ENCODE measurements at regions not wholly inside any gene's neighbourhood (a gene's known extent, or its start where the extent isn't known, plus 50 kb on each side); places are given as distances from the start of the nearest gene placed in this dataset.

DNA sequence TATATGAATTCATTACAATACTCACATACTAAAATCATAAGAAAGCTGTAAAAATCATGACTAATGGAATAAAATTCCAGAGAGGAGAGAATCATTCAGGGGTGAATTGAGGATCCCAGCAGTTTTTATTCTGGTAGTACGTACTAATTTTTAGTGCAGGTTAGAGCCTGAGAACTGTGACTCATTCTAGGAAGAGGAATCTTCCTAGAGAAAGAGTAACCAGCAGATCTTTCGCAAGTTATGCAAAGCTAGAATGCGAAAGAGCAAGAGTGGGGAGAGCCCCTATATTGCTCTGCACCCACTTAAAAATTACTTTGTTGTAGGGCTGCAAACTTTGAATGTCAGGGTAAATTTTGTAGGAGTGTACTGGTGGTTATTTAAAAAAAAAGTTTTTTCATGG is 303.6 kb upstream of the ARPP21 start:
- intact Hi-C loops (cut with DNase I, micrococcal nuclease), result no loop called here
- ChIA-PET CTCF (no interaction called here), POLR2A (no interaction called here)
- no peaks in the 10 kb centered on the region for H3K36me3 Mint-ChIP-seq (ENCODE audit: low read depth)
- no peaks in the 10 kb centered on the region for H3K4me1 Mint-ChIP-seq
- H3K27ac Mint-ChIP-seq, result no peak overlapping the region
- no peak for DNase-seq
- no peaks in the 10 kb centered on the region for H3K9me3 Mint-ChIP-seq (ENCODE audit: low read depth)
- no peaks in the 10 kb centered on the region for H3K27me3 Mint-ChIP-seq
- no peak for ATAC-seq
- no peak overlapping the region for H3K4me3 Mint-ChIP-seq

DNA sequence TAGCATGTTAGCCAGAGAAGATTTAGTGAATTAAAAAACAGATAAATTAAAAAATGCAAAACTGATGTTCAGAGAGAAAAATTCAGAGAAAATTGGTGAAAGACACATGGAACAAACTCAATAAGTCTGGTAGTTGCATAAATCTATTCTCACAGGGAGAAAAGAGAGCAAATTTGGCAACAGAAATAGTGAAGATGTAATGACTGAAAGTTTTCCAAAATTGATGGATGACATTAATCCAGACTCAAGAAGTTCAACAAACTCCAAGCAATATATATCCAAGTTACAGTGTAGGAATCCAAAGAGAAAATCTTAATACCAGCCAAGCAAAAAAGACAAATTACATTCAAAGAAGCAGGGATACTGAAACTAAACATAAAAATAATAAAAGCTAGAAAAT is 302.7 kb upstream of the ARPP21 start:
- Mint-ChIP-seq H3K9me3 (ENCODE audit: low read depth) (no peaks in the 10 kb centered on the region), H3K27me3 (no peaks in the 10 kb centered on the region), H3K27ac (no peak overlapping the region), H3K36me3 (ENCODE audit: low read depth) (no peaks in the 10 kb centered on the region), H3K4me3 (no peak overlapping the region), H3K4me1 (no peaks in the 10 kb centered on the region)
- POLR2A ChIA-PET, result no interaction called here
- no peak for ATAC-seq
- no peak for DNase-seq
- CTCF ChIA-PET, result no interaction called here
- intact Hi-C loops (cut with DNase I, micrococcal nuclease), result no loop called here

DNA sequence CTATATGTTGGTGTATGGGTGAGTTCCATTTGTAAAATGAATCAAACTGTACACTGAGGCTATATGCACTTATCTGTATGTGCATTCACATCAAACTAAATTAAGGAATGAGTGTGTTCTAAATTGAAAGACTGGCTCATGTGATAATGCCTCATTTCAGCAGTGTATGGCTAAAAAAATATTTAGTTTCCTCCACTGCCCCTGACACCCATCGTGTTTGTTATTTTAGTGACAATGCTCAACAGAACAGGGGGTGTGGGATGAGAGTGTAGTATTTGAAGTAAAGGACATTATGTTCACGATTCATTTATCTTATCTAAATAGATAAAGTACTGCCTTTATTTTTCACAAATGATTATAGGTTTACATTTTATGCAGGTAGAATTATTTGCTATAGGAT is 301.1 kb upstream of the ARPP21 start:
- intact Hi-C loops (cut with DNase I, micrococcal nuclease), result no loop called here
- H3K36me3 Mint-ChIP-seq (ENCODE audit: low read depth), result no peaks in the 10 kb centered on the region
- DNase-seq, result no peak
- no peaks in the 10 kb centered on the region for H3K27me3 Mint-ChIP-seq
- CTCF ChIA-PET, result no interaction called here
- no peaks in the 10 kb centered on the region for H3K4me1 Mint-ChIP-seq
- POLR2A ChIA-PET, result no interaction called here
- H3K4me3 Mint-ChIP-seq, result no peak overlapping the region
- no peaks in the 10 kb centered on the region for H3K9me3 Mint-ChIP-seq (ENCODE audit: low read depth)
- ATAC-seq, result no peak
- no peak overlapping the region for H3K27ac Mint-ChIP-seq

DNA sequence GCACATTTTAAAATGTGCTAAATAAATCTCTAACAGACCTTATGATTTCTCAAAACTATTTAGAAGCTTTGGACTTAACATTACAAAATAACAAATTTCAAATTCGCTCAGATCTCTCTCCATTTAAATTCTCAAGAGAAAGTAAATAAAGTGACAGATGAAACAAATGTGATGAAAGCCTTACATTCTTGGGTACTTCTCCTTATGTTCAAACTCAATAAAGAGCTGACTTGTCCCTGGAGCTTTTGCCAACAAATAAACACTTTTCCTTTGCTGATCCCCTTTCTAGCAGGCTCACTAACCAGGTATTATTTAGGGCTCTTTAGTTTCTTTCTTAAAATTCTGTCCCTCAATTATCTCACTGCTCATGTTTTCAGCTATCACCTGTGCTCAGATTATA is 259.1 kb upstream of the ARPP21 start:
- DNase-seq (no peak), ATAC-seq (no peak)
- Mint-ChIP-seq H3K36me3 (ENCODE audit: low read depth) (no peaks in the 10 kb centered on the region), H3K4me1 (no peaks in the 10 kb centered on the region), H3K9me3 (ENCODE audit: low read depth) (no peaks in the 10 kb centered on the region), H3K27me3 (no peaks in the 10 kb centered on the region), H3K4me3 (no peak overlapping the region), H3K27ac (no peak overlapping the region)
- ChIA-PET POLR2A (no interaction called here), CTCF (interaction anchor here (0.6 kb wide), 1 partner anchor 1274 kb away, joined by 3 read pairs; no protein-coding TSS in a partner anchor)
- intact Hi-C loops (cut with DNase I, micrococcal nuclease), result no loop called here

DNA sequence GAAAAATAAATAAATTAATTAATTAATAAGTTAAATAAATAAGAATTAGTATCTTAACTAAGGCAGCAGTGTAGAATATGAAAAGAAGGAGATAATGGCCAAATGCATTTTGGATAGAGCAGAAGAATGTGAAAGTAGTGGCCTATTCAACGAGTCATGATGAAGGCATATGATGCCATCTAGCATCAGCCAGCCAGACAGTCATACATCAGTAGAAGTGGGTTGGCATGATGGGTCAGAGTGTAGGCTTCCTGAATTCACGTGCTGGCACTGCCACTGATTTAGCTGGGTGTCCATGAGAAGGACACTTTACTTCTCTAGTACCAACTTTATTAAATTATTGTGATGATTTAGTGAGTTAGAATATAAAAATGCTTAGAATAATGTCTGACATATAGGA is 256.1 kb upstream of the ARPP21 start:
- no peaks in the 10 kb centered on the region for H3K9me3 Mint-ChIP-seq (ENCODE audit: low read depth)
- no peaks in the 10 kb centered on the region for H3K4me1 Mint-ChIP-seq
- DNase-seq (no peak), ATAC-seq (no peak)
- no peaks in the 10 kb centered on the region for H3K27me3 Mint-ChIP-seq
- no peak overlapping the region for H3K27ac Mint-ChIP-seq
- intact Hi-C loops (cut with DNase I, micrococcal nuclease), result no loop called here
- no peaks in the 10 kb centered on the region for H3K36me3 Mint-ChIP-seq (ENCODE audit: low read depth)
- no peak overlapping the region for H3K4me3 Mint-ChIP-seq
- CTCF ChIA-PET, result no interaction called here
- POLR2A ChIA-PET, result no interaction called here

DNA sequence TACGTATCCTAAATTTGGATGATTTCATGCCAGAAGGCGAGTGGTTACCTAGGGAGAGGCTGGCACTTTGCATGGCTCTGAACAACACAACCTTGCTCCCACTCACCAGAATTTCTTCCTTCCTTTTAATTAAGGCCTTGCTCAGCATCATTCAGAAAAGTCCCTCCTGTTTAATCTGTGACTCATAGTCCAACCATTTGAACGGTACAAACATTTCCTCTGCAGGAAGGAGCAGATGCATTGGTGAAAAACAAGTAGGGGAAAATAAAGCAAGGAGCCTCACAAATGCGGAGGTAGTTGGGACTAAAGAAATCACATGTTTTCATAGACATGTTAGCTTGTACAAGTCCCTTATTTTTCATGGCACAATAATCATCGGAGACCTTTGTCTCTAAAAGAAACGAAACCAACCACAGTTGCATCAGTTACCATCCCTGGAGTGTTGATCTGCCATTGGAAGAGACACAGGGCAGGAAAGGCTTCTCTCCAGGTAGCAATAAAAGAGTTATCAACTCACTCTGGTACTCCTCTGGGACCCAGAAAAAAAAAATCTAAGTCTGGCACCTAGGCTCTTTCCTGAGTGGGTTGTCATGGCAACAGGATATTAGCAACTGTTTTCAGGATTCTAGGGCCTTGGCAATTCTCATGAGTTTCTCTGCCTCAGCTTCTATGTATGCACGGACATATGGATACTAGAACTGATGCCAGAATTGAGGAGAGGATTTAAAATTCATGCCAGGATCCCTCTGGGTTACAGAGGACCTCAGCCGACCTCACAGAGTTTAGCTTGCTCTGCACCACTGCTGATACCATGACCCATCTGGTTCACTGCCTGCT is 255.4 kb upstream of the ARPP21 start:
- POLR2A ChIA-PET, result no interaction called here
- Mint-ChIP-seq H3K4me3 (no peak overlapping the region), H3K4me1 (no peaks in the 10 kb centered on the region), H3K27ac (no peak overlapping the region), H3K36me3 (ENCODE audit: low read depth) (no peaks in the 10 kb centered on the region), H3K27me3 (no peaks in the 10 kb centered on the region), H3K9me3 (ENCODE audit: low read depth) (no peaks in the 10 kb centered on the region)
- no peak for DNase-seq
- no peak for ATAC-seq
- CTCF ChIA-PET, result interaction anchor here (0.7 kb wide), 1 partner anchor 156 kb away, joined by 3 read pairs; no protein-coding TSS in a partner anchor
- intact Hi-C loops (cut with DNase I, micrococcal nuclease), result loop anchor here in 1 of 2 experiments (2.0 kb wide), 1 partner anchor 21 kb away; no protein-coding TSS in a partner anchor

DNA sequence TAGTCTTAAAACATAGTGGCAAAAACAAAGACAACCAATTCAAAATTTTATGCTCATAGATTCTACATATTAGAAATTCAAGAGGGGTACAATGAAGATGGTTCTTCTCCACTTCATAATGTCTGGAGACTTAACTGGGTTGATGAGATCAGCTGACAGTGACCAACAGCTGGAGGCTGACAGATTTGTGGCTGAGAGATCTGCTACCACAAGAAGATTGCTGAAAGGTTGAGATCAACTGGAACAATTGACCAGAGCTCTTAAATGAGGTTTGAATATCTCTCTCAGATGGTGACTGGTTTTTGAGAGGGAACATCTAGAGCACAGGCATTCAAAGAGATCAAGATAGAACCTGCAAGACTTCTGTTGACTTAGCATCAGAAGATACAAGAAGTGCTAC is 254.1 kb upstream of the ARPP21 start:
- ChIA-PET CTCF (interaction anchor here (0.6 kb wide), 1 partner anchor 252 kb away, joined by 3 read pairs; no protein-coding TSS in a partner anchor), POLR2A (no interaction called here)
- DNase-seq, result no peak
- H3K27me3 Mint-ChIP-seq, result no peaks in the 10 kb centered on the region
- intact Hi-C loops (cut with DNase I, micrococcal nuclease), result loop anchor here in 1 of 2 experiments (2.0 kb wide), 1 partner anchor 20 kb away; no protein-coding TSS in a partner anchor
- ATAC-seq, result no peak
- no peak overlapping the region for H3K27ac Mint-ChIP-seq
- H3K9me3 Mint-ChIP-seq (ENCODE audit: low read depth), result no peaks in the 10 kb centered on the region
- no peaks in the 10 kb centered on the region for H3K36me3 Mint-ChIP-seq (ENCODE audit: low read depth)
- H3K4me1 Mint-ChIP-seq, result no peaks in the 10 kb centered on the region
- no peak overlapping the region for H3K4me3 Mint-ChIP-seq

DNA sequence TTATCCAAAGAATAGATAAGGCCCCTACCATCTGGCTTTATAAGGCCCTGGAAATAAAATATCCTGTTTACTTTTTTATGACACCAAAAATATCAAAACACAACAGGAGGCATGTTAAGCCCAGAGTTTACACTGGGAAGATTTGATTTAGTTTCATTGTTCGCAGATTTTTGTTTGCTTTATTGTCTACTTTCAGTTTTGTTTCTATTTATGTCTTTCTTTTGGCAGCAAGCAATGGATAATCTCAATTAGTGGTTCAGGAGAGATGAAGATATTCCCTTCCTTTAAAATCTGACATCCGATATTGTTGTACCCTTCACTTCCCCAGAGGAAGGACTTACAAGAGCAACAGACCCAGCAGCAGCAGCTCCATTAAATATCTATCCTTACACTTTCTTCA is 249.4 kb upstream of the ARPP21 start:
- ChIA-PET CTCF (interaction anchor here (1.0 kb wide), 1 partner anchor 11 kb away, joined by 3 read pairs; no protein-coding TSS in a partner anchor), POLR2A (no interaction called here)
- no peaks in the 10 kb centered on the region for H3K4me1 Mint-ChIP-seq
- H3K4me3 Mint-ChIP-seq, result no peak overlapping the region
- H3K27me3 Mint-ChIP-seq, result no peaks in the 10 kb centered on the region
- no peak for DNase-seq
- no peak overlapping the region for H3K27ac Mint-ChIP-seq
- H3K9me3 Mint-ChIP-seq (ENCODE audit: low read depth), result peaks cover 16% of the 10 kb centered on the region
- intact Hi-C loops (cut with DNase I, micrococcal nuclease), result no loop called here
- ATAC-seq, result no peak
- no peaks in the 10 kb centered on the region for H3K36me3 Mint-ChIP-seq (ENCODE audit: low read depth)

DNA sequence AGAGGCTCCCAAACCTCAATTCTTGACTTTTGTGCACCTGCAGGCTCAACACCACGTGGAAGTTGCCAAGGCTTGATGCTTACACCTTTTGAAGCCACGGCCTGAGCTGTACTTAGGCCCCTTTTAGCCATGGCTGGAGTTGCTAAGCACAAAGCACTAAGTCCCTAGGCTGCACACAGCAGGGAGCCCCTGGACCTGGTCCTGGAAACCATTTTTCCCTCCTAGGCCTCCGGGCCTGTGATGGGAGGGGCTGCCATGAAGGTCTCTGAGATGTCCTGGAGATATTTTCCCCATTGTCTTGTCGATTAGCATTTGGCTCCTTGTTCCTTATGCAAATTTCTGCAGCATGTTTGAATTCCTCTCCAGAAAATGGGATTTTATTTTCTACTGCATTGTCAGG is 247.1 kb upstream of the ARPP21 start:
- DNase-seq, result no peak
- H3K27me3 Mint-ChIP-seq, result no peaks in the 10 kb centered on the region
- no peaks in the 10 kb centered on the region for H3K36me3 Mint-ChIP-seq (ENCODE audit: low read depth)
- intact Hi-C loops (cut with DNase I, micrococcal nuclease), result no loop called here
- peaks cover 16% of the 10 kb centered on the region for H3K9me3 Mint-ChIP-seq (ENCODE audit: low read depth)
- ChIA-PET POLR2A (no interaction called here), CTCF (no interaction called here)
- ATAC-seq, result no peak
- H3K4me3 Mint-ChIP-seq, result no peak overlapping the region
- no peak overlapping the region for H3K27ac Mint-ChIP-seq
- no peaks in the 10 kb centered on the region for H3K4me1 Mint-ChIP-seq

DNA sequence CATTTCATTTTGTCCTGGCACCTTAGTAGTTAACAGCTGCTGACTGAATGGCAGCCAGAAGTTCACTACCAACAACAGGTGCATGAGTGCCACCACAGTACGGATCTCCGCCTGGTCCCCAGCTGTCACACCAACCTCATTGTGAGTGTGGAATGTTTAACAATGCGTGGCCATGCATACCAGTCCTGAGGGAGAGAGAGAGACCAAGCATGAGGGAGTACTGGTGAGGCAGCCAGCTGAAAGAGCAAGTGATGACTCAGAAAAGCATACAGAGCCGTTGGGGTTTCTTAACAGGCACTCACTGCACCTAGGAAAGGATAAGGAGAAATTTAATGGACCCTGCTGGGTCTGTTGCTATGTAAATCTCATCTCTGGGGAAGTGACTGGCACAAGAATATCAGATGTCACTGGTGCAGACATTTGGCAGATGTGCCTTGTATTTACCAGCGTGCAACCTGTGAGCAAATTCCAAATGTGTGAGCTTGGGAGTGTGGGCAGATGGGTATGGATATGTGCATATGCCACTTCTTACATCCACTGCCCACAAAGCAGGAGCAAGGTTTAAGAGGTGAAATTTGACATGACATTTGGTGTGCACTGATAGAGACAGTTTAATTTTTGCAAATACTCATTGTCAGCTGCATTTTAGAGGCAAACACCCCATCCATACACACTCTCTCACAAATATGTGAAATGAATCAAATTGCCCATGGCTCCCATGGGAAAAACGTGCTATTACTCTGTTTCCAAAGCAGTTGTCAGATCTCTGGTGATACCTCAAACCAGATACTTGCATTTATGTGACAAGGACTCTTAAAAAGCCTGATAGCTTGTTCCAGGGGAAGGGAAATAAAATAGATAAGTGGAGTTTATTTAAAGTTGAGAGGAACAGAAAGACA is 245.2 kb upstream of the ARPP21 start:
- Mint-ChIP-seq H3K27ac (no peak overlapping the region), H3K4me1 (no peaks in the 10 kb centered on the region), H3K4me3 (no peak overlapping the region), H3K36me3 (ENCODE audit: low read depth) (no peaks in the 10 kb centered on the region), H3K9me3 (ENCODE audit: low read depth) (peaks cover 16% of the 10 kb centered on the region), H3K27me3 (no peaks in the 10 kb centered on the region)
- POLR2A ChIA-PET, result no interaction called here
- CTCF ChIA-PET, result no interaction called here
- intact Hi-C loops (cut with DNase I, micrococcal nuclease), result no loop called here
- ATAC-seq (no peak), DNase-seq (no peak)

DNA sequence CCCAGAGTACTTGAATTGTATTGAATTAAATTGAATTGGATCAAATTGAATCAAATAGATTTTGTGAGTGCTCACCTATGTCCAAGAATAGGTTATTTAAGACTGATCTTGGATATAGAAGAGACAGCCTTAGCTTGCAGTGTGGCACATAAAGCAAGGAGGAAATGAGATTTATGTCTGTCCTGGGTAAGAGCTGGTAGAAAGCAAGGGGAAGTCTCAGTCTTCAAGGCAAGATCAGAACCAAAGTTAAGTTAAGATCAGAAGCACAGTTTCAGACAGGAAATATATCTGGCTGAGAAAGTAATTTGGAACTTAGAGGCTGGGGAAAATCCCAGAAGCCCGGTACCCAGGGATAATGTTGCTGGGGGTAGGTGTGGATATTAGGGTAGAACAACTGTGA is 244.4 kb upstream of the ARPP21 start:
- Mint-ChIP-seq H3K4me1 (no peaks in the 10 kb centered on the region), H3K4me3 (no peak overlapping the region), H3K36me3 (ENCODE audit: low read depth) (no peaks in the 10 kb centered on the region), H3K9me3 (ENCODE audit: low read depth) (peaks cover 16% of the 10 kb centered on the region), H3K27ac (no peak overlapping the region), H3K27me3 (no peaks in the 10 kb centered on the region)
- DNase-seq (no peak), ATAC-seq (no peak)
- CTCF ChIA-PET, result no interaction called here
- intact Hi-C loops (cut with DNase I, micrococcal nuclease), result no loop called here
- POLR2A ChIA-PET, result no interaction called here

DNA sequence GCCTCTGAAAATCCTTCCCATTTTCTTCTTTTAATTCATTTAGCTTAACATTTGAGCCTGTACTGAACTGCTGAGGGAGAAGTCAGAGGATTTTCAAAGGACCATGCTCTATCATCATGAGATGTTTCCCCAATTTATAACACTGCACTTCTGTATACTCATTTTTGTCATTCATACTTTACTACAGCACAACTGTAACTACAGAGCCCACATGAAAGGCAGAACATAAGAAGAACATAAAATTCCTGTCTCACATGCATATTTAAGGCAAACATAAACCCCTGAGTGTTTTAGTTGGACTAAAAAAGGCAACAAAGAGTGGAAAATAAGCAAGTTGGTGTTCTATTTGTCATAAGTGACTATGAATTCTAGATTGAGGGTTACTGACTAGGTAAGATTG is 237.7 kb upstream of the ARPP21 start:
- H3K27ac Mint-ChIP-seq, result no peak overlapping the region
- intact Hi-C loops (cut with DNase I, micrococcal nuclease), result no loop called here
- DNase-seq, result no peak
- ChIA-PET CTCF (no interaction called here), POLR2A (no interaction called here)
- no peaks in the 10 kb centered on the region for H3K27me3 Mint-ChIP-seq
- no peak for ATAC-seq
- no peaks in the 10 kb centered on the region for H3K9me3 Mint-ChIP-seq (ENCODE audit: low read depth)
- no peak overlapping the region for H3K4me3 Mint-ChIP-seq
- no peaks in the 10 kb centered on the region for H3K4me1 Mint-ChIP-seq
- no peaks in the 10 kb centered on the region for H3K36me3 Mint-ChIP-seq (ENCODE audit: low read depth)
